ENCODE measurements at regions not wholly inside any gene's neighbourhood (a gene's known extent, or its start where the extent isn't known, plus 50 kb on each side); places are given as distances from the start of the nearest gene placed in this dataset.
"Not testable (repeated sequence)": the region's sequence is repeated elsewhere in the genome, so short reads cannot be mapped to it uniquely, and the experiment has no call there.

- no peak for DNase-seq
Observed at GRCh38 chr1:82065916-82066315, 265.2 kb downstream of the ADGRL2 start.

GRCh38 chr1:82064691-82065090, 264.0 kb downstream of the ADGRL2 start:
- DNase-seq = no peak

DNA sequence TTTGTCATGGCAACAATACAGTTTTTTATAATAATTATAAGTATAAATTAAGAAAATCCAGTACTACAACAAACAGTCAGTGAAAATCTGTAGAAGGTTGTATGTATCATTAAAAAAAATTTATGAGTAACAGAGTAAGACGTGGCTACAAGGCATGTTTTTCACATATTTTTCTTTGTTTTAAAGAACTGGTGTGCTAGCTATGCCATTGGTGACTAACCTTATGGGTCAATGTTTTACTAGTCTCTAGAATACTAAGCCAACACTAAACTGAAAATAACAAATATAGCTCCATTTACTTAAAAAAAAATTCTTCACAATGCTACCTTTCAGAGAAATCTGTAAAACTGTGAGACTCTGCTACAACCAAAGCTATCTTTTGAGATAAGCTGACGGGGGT, 261.5 kb downstream of the ADGRL2 start:
- no peak for DNase-seq

- no peak for DNase-seq
Observed at GRCh38 chr1:82059959-82060358, 259.2 kb downstream of the ADGRL2 start.

GRCh38 chr1:82057011-82057410, 256.3 kb downstream of the ADGRL2 start:
- no peak for DNase-seq

DNA sequence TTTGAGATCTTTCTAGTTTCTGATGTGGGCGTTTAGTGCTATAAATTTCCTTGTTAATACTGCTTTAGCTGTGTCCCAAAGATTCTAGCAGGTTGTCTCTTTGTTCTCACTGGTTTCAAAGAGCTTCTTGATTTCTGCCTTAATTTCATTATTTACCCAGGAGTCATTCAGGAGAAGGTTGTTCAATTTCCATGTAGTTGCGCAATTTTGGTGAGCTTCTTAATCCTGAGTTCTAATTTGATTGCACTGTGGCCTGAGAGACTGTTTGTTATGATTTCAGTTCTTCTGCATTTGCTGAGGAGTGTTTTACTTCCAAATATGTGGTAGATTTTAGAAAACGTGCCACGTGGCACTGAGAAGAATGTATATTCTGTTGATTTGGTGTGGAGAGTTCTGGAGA, 254.6 kb downstream of the ADGRL2 start:
- not testable (repeated sequence) for DNase-seq

GRCh38 chr1:82052563-82052962, 251.8 kb downstream of the ADGRL2 start:
- DNase-seq = no peak

- DNase-seq = no peak
Observed at GRCh38 chr1:82048596-82048995, 247.9 kb downstream of the ADGRL2 start.

DNA sequence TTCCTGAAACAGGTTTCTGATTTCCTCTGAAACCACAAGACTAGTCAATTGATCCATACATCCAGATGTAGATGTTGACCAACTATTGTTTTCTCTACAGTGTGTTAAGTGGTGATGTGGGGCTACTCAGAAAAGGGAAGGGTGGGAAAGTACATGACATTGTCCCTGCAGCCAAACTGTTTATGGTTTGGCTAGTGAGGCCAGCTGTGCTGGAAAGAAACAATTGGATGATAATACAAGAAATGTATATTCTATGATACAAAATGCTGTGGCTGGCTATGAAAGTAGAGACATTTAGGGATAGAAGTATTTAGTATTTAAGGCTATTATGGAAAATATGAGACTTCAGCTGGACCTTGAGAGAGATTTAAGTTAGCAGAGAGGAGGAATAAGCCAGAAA, 244.5 kb downstream of the ADGRL2 start:
- DNase-seq = no peak

GRCh38 chr1:82044536-82044935, 243.8 kb downstream of the ADGRL2 start:
- no peak for DNase-seq

- DNase-seq = no peak
Observed at GRCh38 chr1:82044111-82044510, 243.4 kb downstream of the ADGRL2 start.

GRCh38 chr1:82042306-82043060, 241.7 kb downstream of the ADGRL2 start:
- DNase-seq = no peak
